HG03565 (cell line): ENCODE measurements at regions not wholly inside any gene's neighbourhood (a gene's known extent, or its start where the extent isn't known, plus 50 kb on each side); places are given as distances from the start of the nearest gene placed in this dataset.

Source experiments
- ATAC-seq: cut with Tn5 transposase; IDR thresholded peaks from one replicate; pipeline ENCODE4 v1.9.1; 2021; ENCODE audit warnings: mild to moderate bottlenecking, moderate library complexity; ENCODE audit not compliant: unreplicated experiment

GRCh38 chr18:22613058-22613690 is 195.5 kb upstream of the CTAGE1 start:
- ATAC-seq: no peak

GRCh38 chr18:22613788-22614187 is 196.1 kb upstream of the CTAGE1 start:
- no peak for ATAC-seq

- ATAC-seq: no peak
Observed at GRCh38 chr18:22623513-22623912, 205.8 kb upstream of the CTAGE1 start.

GRCh38 chr18:22624176-22624575 is 206.5 kb upstream of the CTAGE1 start:
- ATAC-seq: no peak

- ATAC-seq: no peak
Observed at GRCh38 chr18:22625406-22625805, 207.7 kb upstream of the CTAGE1 start.

- no peak for ATAC-seq
Observed at GRCh38 chr18:22626771-22627170, 209.1 kb upstream of the CTAGE1 start.

- no peak for ATAC-seq
Observed at GRCh38 chr18:22627506-22627905, 209.8 kb upstream of the CTAGE1 start.

- no peak for ATAC-seq
Observed at GRCh38 chr18:22628795-22629510, 211.2 kb upstream of the CTAGE1 start.

- no peak for ATAC-seq
Observed at GRCh38 chr18:22630980-22631379, 213.3 kb upstream of the CTAGE1 start.

GRCh38 chr18:22632191-22632590 is 214.5 kb upstream of the CTAGE1 start:
- no peak for ATAC-seq

- ATAC-seq: no peak
Observed at GRCh38 chr18:22634464-22634863, 216.7 kb upstream of the CTAGE1 start.

- ATAC-seq: no peak
Observed at GRCh38 chr18:22637787-22638186, 220.1 kb upstream of the CTAGE1 start.

- ATAC-seq: no peak
Observed at GRCh38 chr18:22639026-22639463, 221.3 kb upstream of the CTAGE1 start.

- ATAC-seq: no peak
Observed at GRCh38 chr18:22639561-22639960, 221.8 kb upstream of the CTAGE1 start.

- no peak for ATAC-seq
Observed at GRCh38 chr18:22640281-22640842, 222.6 kb upstream of the CTAGE1 start.

- no peak for ATAC-seq
Observed at GRCh38 chr18:22641958-22642357, 224.2 kb upstream of the CTAGE1 start.

- no peak for ATAC-seq
Observed at GRCh38 chr18:22643731-22644130, 226.0 kb upstream of the CTAGE1 start.

GRCh38 chr18:22650247-22650646 is 232.5 kb upstream of the CTAGE1 start:
- no peak for ATAC-seq

- no peak for ATAC-seq
Observed at GRCh38 chr18:22657619-22658018, 239.9 kb upstream of the CTAGE1 start.

GRCh38 chr18:22658318-22658717 is 240.6 kb upstream of the CTAGE1 start:
- ATAC-seq: no peak

GRCh38 chr18:22663378-22663777 is 245.7 kb upstream of the CTAGE1 start:
- no peak for ATAC-seq

GRCh38 chr18:22666411-22666940 is 248.8 kb upstream of the CTAGE1 start:
- no peak for ATAC-seq
